ENCODE measurements at regions not wholly inside any gene's neighbourhood (a gene's known extent, or its start where the extent isn't known, plus 50 kb on each side); places are given as distances from the start of the nearest gene placed in this dataset.

GRCh38 chr9:86687788-86688187 lies 259.5 kb downstream of the GAS1 start:
- DNase-seq (ENCODE audit: low spot score): no peak

- no peak for DNase-seq (ENCODE audit: low spot score)
Observed at GRCh38 chr9:86685556-86685955, 261.8 kb downstream of the GAS1 start.

- no peak for DNase-seq (ENCODE audit: low spot score)
Observed at GRCh38 chr9:86684148-86684547, 263.2 kb downstream of the GAS1 start.

- DNase-seq (ENCODE audit: low spot score): no peak
Observed at GRCh38 chr9:86682240-86682639, 265.1 kb downstream of the GAS1 start.

GRCh38 chr9:86679909-86680308 lies 267.4 kb downstream of the GAS1 start:
- no peak for DNase-seq (ENCODE audit: low spot score)

GRCh38 chr9:86676396-86676795 lies 270.9 kb downstream of the GAS1 start:
- DNase-seq (ENCODE audit: low spot score): no peak

- no peak for DNase-seq (ENCODE audit: low spot score)
Observed at GRCh38 chr9:86675805-86676204, 271.5 kb downstream of the GAS1 start.

GRCh38 chr9:86674487-86674886 lies 272.8 kb downstream of the GAS1 start:
- no peak for DNase-seq (ENCODE audit: low spot score)

GRCh38 chr9:86672966-86673365 lies 274.3 kb downstream of the GAS1 start:
- no peak for DNase-seq (ENCODE audit: low spot score)

- no peak for DNase-seq (ENCODE audit: low spot score)
Observed at GRCh38 chr9:86672301-86672700, 275.0 kb downstream of the GAS1 start.

GRCh38 chr9:86671018-86671417 lies 276.3 kb downstream of the GAS1 start:
- DNase-seq (ENCODE audit: low spot score): no peak

- DNase-seq (ENCODE audit: low spot score): no peak
Observed at GRCh38 chr9:86670536-86670935, 276.8 kb downstream of the GAS1 start.

GRCh38 chr9:86670076-86670475 lies 277.2 kb downstream of the GAS1 start:
- DNase-seq (ENCODE audit: low spot score): no peak

GRCh38 chr9:86669422-86669821 lies 277.9 kb downstream of the GAS1 start:
- DNase-seq (ENCODE audit: low spot score): no peak

- no peak for DNase-seq (ENCODE audit: low spot score)
Observed at GRCh38 chr9:86668488-86668887, 278.8 kb downstream of the GAS1 start.

GRCh38 chr9:86667307-86667706 lies 280.0 kb downstream of the GAS1 start:
- no peak for DNase-seq (ENCODE audit: low spot score)

GRCh38 chr9:86665416-86665815 lies 281.9 kb downstream of the GAS1 start:
- no peak for DNase-seq (ENCODE audit: low spot score)

- no peak for DNase-seq (ENCODE audit: low spot score)
Observed at GRCh38 chr9:86664603-86665002, 282.7 kb downstream of the GAS1 start.

GRCh38 chr9:86663905-86664304 lies 283.4 kb downstream of the GAS1 start:
- DNase-seq (ENCODE audit: low spot score): no peak

- DNase-seq (ENCODE audit: low spot score): no peak
Observed at GRCh38 chr9:86662890-86663468, 284.3 kb downstream of the GAS1 start.

GRCh38 chr9:86660146-86660943 lies 287.0 kb downstream of the GAS1 start:
- DNase-seq (ENCODE audit: low spot score): no peak

GRCh38 chr9:86659413-86660046 lies 287.8 kb downstream of the GAS1 start:
- DNase-seq (ENCODE audit: low spot score): no peak

- DNase-seq (ENCODE audit: low spot score): no peak
Observed at GRCh38 chr9:86655147-86655546, 292.2 kb downstream of the GAS1 start.
